ENCODE measurements at regions not wholly inside any gene's neighbourhood (a gene's known extent, or its start where the extent isn't known, plus 50 kb on each side); places are given as distances from the start of the nearest gene placed in this dataset.

DNA sequence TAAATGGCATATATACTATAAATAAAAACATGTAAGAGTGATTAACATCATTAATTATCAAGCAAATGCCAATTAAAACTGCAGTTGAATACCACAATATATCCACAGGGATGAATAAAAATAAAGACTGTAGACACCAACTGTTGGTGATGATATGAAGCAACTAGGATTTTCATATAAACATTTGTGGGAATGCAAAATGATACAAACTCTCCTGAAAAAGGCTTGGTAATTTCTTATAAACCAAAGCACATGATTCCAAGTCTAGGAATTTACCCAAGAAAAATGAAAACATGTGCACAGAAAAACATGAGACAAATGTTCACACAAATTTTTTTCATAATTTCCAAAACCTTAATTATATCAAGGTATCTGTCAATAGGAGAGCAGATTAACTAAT lies 448.1 kb downstream of the ETV1 start:
- H3K27ac ChIP-seq: no peak overlapping the region
- ATAC-seq (no peak), DNase-seq (no peak)
- H3K4me3 ChIP-seq: no peak overlapping the region
- H3K4me1 ChIP-seq: no peaks in the 10 kb centered on the region
- TF ChIP-seq, protein P1, sequence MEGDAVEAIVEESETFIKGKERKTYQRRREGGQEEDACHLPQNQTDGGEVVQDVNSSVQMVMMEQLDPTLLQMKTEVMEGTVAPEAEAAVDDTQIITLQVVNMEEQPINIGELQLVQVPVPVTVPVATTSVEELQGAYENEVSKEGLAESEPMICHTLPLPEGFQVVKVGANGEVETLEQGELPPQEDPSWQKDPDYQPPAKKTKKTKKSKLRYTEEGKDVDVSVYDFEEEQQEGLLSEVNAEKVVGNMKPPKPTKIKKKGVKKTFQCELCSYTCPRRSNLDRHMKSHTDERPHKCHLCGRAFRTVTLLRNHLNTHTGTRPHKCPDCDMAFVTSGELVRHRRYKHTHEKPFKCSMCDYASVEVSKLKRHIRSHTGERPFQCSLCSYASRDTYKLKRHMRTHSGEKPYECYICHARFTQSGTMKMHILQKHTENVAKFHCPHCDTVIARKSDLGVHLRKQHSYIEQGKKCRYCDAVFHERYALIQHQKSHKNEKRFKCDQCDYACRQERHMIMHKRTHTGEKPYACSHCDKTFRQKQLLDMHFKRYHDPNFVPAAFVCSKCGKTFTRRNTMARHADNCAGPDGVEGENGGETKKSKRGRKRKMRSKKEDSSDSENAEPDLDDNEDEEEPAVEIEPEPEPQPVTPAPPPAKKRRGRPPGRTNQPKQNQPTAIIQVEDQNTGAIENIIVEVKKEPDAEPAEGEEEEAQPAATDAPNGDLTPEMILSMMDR (IDR thresholded peaks at IDR 0.05): no peak
- H3K27me3 ChIP-seq: no peaks in the 10 kb centered on the region
- no peaks in the 10 kb centered on the region for H3K9me3 ChIP-seq
- no peaks in the 10 kb centered on the region for H3K36me3 ChIP-seq
- intact Hi-C loops (cut with DNase I): no loop called here

DNA sequence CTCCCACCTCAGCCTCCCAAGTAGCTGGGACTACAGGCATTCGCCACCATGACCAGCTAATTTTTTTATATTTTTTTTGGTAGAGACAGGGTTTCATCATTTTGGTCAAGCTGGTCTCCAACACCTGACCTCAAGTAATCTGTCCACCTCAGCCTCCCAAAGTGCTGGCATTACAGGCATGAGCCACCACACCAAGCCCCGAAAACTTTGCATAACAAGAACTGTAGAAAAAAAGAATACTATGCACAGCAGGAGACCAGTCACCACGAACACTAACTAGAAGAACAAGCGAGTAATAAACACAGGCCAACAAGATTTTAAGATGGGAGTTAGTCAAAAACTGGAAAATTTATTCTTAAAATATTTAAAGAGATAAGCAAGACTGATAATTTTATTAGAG lies 447.0 kb downstream of the ETV1 start:
- Histone ChIP-seq H3K27me3 (no peaks in the 10 kb centered on the region), H3K9me3 (no peaks in the 10 kb centered on the region), H3K4me3 (no peak overlapping the region), H3K27ac (no peak overlapping the region), H3K36me3 (no peaks in the 10 kb centered on the region), H3K4me1 (no peaks in the 10 kb centered on the region)
- ATAC-seq: no peak
- no peak for DNase-seq
- intact Hi-C loops (cut with DNase I): no loop called here
- TF ChIP-seq, protein P1 (IDR thresholded peaks at IDR 0.05): no peak

DNA sequence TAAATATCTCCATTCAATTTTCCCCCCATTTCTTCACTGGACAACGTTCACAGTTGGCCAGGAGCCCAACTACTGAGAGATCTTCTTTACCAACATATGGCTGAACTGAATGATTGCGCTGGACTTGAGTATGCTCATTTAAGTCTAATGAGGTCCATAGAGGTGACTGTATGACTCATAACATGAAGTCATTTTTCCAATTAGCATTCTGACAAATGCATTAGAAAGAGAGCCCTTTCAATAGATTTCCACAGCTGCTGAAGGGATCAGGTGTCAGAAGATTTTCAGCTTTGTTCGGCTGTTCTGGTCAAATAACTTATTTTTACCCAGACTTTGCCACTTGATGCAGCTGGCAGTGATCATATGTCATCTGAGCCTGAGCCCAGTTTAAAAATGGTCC lies 438.0 kb downstream of the ETV1 start:
- Histone ChIP-seq H3K4me3 (no peak overlapping the region), H3K4me1 (no peaks in the 10 kb centered on the region), H3K9me3 (no peaks in the 10 kb centered on the region), H3K36me3 (no peaks in the 10 kb centered on the region), H3K27ac (no peak overlapping the region), H3K27me3 (no peaks in the 10 kb centered on the region)
- ATAC-seq: no peak
- TF ChIP-seq, protein P1 (IDR thresholded peaks at IDR 0.05): no peak
- no peak for DNase-seq
- intact Hi-C loops (cut with DNase I): no loop called here

DNA sequence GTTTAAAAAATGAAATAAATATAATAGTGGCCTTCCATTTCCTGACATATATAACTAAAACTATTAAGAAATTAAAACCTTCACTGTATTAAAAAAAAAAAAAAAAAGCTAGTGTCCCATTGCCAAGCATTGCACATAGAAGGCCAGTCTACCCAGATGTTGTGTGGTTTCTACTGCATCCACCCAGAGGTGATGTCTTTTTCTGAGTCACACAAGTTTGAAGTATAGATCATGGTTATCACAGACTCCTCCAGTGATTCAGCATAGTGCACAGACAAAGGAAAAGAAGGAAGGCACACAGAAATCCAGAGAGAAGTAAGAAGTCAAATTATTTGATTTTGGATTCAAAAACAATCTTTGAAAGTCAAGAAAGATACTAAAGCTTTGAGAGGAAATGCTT lies 429.0 kb downstream of the ETV1 start:
- no peaks in the 10 kb centered on the region for H3K4me1 ChIP-seq
- no peaks in the 10 kb centered on the region for H3K36me3 ChIP-seq
- H3K4me3 ChIP-seq: no peak overlapping the region
- DNase-seq (no peak), ATAC-seq (no peak)
- intact Hi-C loops (cut with DNase I): no loop called here
- H3K27ac ChIP-seq: no peak overlapping the region
- TF ChIP-seq, protein P1 (IDR thresholded peaks at IDR 0.05): no peak
- H3K9me3 ChIP-seq: no peaks in the 10 kb centered on the region
- no peaks in the 10 kb centered on the region for H3K27me3 ChIP-seq

DNA sequence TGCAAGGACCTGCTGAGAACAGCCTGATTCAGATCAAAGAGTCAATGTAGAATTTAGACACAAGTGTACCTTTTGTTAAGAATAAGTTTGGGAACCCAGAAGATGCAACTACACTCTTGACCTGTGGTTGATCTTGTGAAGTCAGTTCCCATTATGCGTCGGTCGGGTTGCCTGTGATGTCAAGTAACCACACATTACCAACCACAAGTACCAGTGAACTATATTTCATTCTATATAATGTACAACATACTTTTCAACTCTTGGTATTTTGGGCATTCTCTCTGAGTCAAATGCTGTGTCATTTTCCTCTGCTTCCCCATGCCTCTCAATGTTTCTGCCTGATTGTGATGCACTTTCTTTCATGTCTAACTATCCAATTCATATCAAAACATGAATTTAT lies 426.2 kb downstream of the ETV1 start:
- Histone ChIP-seq H3K27me3 (no peaks in the 10 kb centered on the region), H3K4me3 (no peak overlapping the region), H3K4me1 (no peaks in the 10 kb centered on the region), H3K9me3 (no peaks in the 10 kb centered on the region), H3K36me3 (no peaks in the 10 kb centered on the region), H3K27ac (no peak overlapping the region)
- TF ChIP-seq, protein P1 (IDR thresholded peaks at IDR 0.05): no peak
- intact Hi-C loops (cut with DNase I): no loop called here
- no peak for DNase-seq
- ATAC-seq: no peak

DNA sequence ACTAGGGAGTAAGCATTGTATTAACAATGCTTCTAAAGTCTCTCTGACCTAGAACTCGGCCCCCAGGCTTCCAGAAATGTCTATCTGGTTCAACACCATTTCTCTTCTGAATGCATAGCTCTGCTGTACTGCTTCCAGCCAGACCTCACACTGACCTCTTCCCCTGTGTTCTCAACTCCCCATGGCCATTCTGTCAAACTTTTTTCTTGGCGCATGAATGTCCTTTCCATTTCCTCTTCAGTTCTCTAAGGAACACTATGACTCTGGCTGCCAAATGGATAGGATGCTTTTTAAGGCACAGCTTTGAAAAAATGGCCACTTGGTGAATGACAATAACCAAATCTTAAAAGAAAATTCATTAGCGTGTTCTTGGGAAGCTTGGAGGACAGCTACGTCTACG lies 425.8 kb downstream of the ETV1 start:
- Histone ChIP-seq H3K9me3 (no peaks in the 10 kb centered on the region), H3K4me1 (no peaks in the 10 kb centered on the region), H3K27me3 (no peaks in the 10 kb centered on the region), H3K27ac (no peak overlapping the region), H3K4me3 (no peak overlapping the region), H3K36me3 (no peaks in the 10 kb centered on the region)
- TF ChIP-seq, protein P1 (IDR thresholded peaks at IDR 0.05): no peak
- ATAC-seq (no peak), DNase-seq (no peak)
- intact Hi-C loops (cut with DNase I): no loop called here

Data from upper lobe of right lung (tissue), 1 donor.